ENCODE measurements at regions not wholly inside any gene's neighbourhood (a gene's known extent, or its start where the extent isn't known, plus 50 kb on each side); places are given as distances from the start of the nearest gene placed in this dataset.

DNA sequence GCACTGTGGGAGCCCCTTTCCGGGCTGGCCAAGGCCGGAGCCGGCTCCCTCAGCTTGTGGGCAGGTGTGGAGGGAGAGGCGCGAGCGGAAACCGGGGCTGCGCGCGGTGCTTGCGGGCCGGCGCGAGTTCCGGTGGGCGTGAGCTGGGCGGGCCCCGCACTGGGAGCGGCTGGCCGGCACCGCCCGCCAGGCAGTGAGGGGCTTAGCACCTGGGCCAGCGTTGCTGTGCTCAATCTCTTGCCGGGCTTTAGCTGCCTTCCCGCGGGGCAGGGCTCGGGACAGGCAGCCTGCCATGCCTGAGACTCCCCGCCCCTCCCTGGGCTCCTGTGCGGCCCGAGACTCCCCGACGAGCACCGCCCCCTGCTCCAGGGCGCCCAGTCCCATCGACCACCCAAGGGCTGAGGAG is 405.2 kb upstream of the PRR20A start:
- TF ChIP-seq, protein P1, sequence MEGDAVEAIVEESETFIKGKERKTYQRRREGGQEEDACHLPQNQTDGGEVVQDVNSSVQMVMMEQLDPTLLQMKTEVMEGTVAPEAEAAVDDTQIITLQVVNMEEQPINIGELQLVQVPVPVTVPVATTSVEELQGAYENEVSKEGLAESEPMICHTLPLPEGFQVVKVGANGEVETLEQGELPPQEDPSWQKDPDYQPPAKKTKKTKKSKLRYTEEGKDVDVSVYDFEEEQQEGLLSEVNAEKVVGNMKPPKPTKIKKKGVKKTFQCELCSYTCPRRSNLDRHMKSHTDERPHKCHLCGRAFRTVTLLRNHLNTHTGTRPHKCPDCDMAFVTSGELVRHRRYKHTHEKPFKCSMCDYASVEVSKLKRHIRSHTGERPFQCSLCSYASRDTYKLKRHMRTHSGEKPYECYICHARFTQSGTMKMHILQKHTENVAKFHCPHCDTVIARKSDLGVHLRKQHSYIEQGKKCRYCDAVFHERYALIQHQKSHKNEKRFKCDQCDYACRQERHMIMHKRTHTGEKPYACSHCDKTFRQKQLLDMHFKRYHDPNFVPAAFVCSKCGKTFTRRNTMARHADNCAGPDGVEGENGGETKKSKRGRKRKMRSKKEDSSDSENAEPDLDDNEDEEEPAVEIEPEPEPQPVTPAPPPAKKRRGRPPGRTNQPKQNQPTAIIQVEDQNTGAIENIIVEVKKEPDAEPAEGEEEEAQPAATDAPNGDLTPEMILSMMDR (IDR thresholded peaks at IDR 0.05), result no peak
- no peak for TF ChIP-seq POLR2A (IDR thresholded peaks at IDR 0.05)
